ENCODE measurements at regions not wholly inside any gene's neighbourhood (a gene's known extent, or its start where the extent isn't known, plus 50 kb on each side); places are given as distances from the start of the nearest gene placed in this dataset.

GRCh38 chr2:48251437-48252148, 62.9 kb upstream of the FOXN2 start:
- Histone ChIP-seq H3K4me1 (ENCODE audit: control insufficient read depth in 5 of 5, insufficient read depth in 5 of 5, low read length in 5 of 5) (peaks cover 11 to 28% (median 20%) of the 10 kb centered on the region in 5 donors), H3K27ac (ENCODE audit: low read depth, low read length) (no peak overlapping the region)

GRCh38 chr2:48253301-48253700, 61.2 kb upstream of the FOXN2 start:
- H3K4me1 ChIP-seq (ENCODE audit: control insufficient read depth in 5 of 5, insufficient read depth in 5 of 5, low read length in 5 of 5) = peaks cover 11 to 28% (median 20%) of the 10 kb centered on the region in 5 donors
- H3K9me3 ChIP-seq (ENCODE audit: control insufficient read depth in 5 of 5, low read length in 5 of 5) = no peaks in the 10 kb centered on the region
- H3K36me3 ChIP-seq (ENCODE audit: control insufficient read depth in 5 of 5, insufficient read depth in 5 of 5, low read length in 5 of 5) = no peaks in the 10 kb centered on the region

More at GRCh38 chr2:48251437-48252148, 62.9 kb upstream of the FOXN2 start:
- no peaks in the 10 kb centered on the region for H3K9me3 ChIP-seq (ENCODE audit: control insufficient read depth in 5 of 5, low read length in 5 of 5)
- H3K27me3 ChIP-seq (ENCODE audit: control insufficient read depth in 5 of 5, insufficient read depth in 4 of 5, low read length in 5 of 5) = no peaks in the 10 kb centered on the region
- H3K36me3 ChIP-seq (ENCODE audit: control insufficient read depth in 5 of 5, insufficient read depth in 5 of 5, low read length in 5 of 5) = no peaks in the 10 kb centered on the region
- no peak overlapping the region for H3K4me3 ChIP-seq (ENCODE audit: low read depth in 1 of 5, low read length in 5 of 5)
- no peak overlapping the region for H3K9ac ChIP-seq (ENCODE audit: low read length in 5 of 5)

GRCh38 chr2:48254839-48255238, 59.6 kb upstream of the FOXN2 start:
- Histone ChIP-seq H3K27me3 (ENCODE audit: control insufficient read depth in 5 of 5, insufficient read depth in 4 of 5, low read length in 5 of 5) (no peaks in the 10 kb centered on the region), H3K4me1 (ENCODE audit: control insufficient read depth in 5 of 5, insufficient read depth in 5 of 5, low read length in 5 of 5) (peaks cover 2 to 14% (median 7%) of the 10 kb centered on the region in 5 donors), H3K36me3 (ENCODE audit: control insufficient read depth in 5 of 5, insufficient read depth in 5 of 5, low read length in 5 of 5) (no peaks in the 10 kb centered on the region), H3K4me3 (ENCODE audit: low read depth in 1 of 5, low read length in 5 of 5) (no peak overlapping the region), H3K9me3 (ENCODE audit: control insufficient read depth in 5 of 5, low read length in 5 of 5) (no peaks in the 10 kb centered on the region), H3K27ac (ENCODE audit: low read depth, low read length) (no peak overlapping the region), H3K9ac (ENCODE audit: low read length in 5 of 5) (no peak overlapping the region)

More at GRCh38 chr2:48253301-48253700, 61.2 kb upstream of the FOXN2 start:
- H3K27me3 ChIP-seq (ENCODE audit: control insufficient read depth in 5 of 5, insufficient read depth in 4 of 5, low read length in 5 of 5) = no peaks in the 10 kb centered on the region
- H3K4me3 ChIP-seq (ENCODE audit: low read depth in 1 of 5, low read length in 5 of 5) = no peak overlapping the region
- H3K27ac ChIP-seq (ENCODE audit: low read depth, low read length) = no peak overlapping the region
- H3K9ac ChIP-seq (ENCODE audit: low read length in 5 of 5) = no peak overlapping the region

GRCh38 chr2:48257456-48257855, 57.0 kb upstream of the FOXN2 start:
- H3K36me3 ChIP-seq (ENCODE audit: control insufficient read depth in 5 of 5, insufficient read depth in 5 of 5, low read length in 5 of 5) = no peaks in the 10 kb centered on the region
- H3K27ac ChIP-seq (ENCODE audit: low read depth, low read length) = no peak overlapping the region
- H3K9me3 ChIP-seq (ENCODE audit: control insufficient read depth in 5 of 5, low read length in 5 of 5) = peaks cover 0 to 2% (median 0%) of the 10 kb centered on the region in 5 donors
- no peaks in the 10 kb centered on the region for H3K4me1 ChIP-seq (ENCODE audit: control insufficient read depth in 5 of 5, insufficient read depth in 5 of 5, low read length in 5 of 5)
- no peaks in the 10 kb centered on the region for H3K27me3 ChIP-seq (ENCODE audit: control insufficient read depth in 5 of 5, insufficient read depth in 4 of 5, low read length in 5 of 5)
- H3K9ac ChIP-seq (ENCODE audit: low read length in 5 of 5) = no peak overlapping the region
- no peak overlapping the region for H3K4me3 ChIP-seq (ENCODE audit: low read depth in 1 of 5, low read length in 5 of 5)

GRCh38 chr2:48258481-48259149, 55.9 kb upstream of the FOXN2 start:
- no peak overlapping the region for H3K9ac ChIP-seq (ENCODE audit: low read length in 5 of 5)
- H3K27me3 ChIP-seq (ENCODE audit: control insufficient read depth in 5 of 5, insufficient read depth in 4 of 5, low read length in 5 of 5) = no peaks in the 10 kb centered on the region
- H3K4me1 ChIP-seq (ENCODE audit: control insufficient read depth in 5 of 5, insufficient read depth in 5 of 5, low read length in 5 of 5) = no peaks in the 10 kb centered on the region
- H3K27ac ChIP-seq (ENCODE audit: low read depth, low read length) = no peak overlapping the region
- no peak overlapping the region for H3K4me3 ChIP-seq (ENCODE audit: low read depth in 1 of 5, low read length in 5 of 5)
- no peaks in the 10 kb centered on the region for H3K36me3 ChIP-seq (ENCODE audit: control insufficient read depth in 5 of 5, insufficient read depth in 5 of 5, low read length in 5 of 5)
- H3K9me3 ChIP-seq (ENCODE audit: control insufficient read depth in 5 of 5, low read length in 5 of 5) = peaks cover 0 to 2% (median 0%) of the 10 kb centered on the region in 5 donors

- Histone ChIP-seq H3K27me3 (ENCODE audit: control insufficient read depth in 5 of 5, insufficient read depth in 4 of 5, low read length in 5 of 5) (no peaks in the 10 kb centered on the region), H3K9ac (ENCODE audit: low read length in 5 of 5) (no peak overlapping the region), H3K9me3 (ENCODE audit: control insufficient read depth in 5 of 5, low read length in 5 of 5) (peaks cover 0 to 2% (median 0%) of the 10 kb centered on the region in 5 donors), H3K36me3 (ENCODE audit: control insufficient read depth in 5 of 5, insufficient read depth in 5 of 5, low read length in 5 of 5) (no peaks in the 10 kb centered on the region), H3K27ac (ENCODE audit: low read depth, low read length) (no peak overlapping the region), H3K4me1 (ENCODE audit: control insufficient read depth in 5 of 5, insufficient read depth in 5 of 5, low read length in 5 of 5) (no peaks in the 10 kb centered on the region), H3K4me3 (ENCODE audit: low read depth in 1 of 5, low read length in 5 of 5) (no peak overlapping the region)
These were observed 54.7 kb upstream of the FOXN2 start for GRCh38 chr2:48259811-48260210.

- H3K27ac ChIP-seq (ENCODE audit: low read depth, low read length) = no peak overlapping the region
- H3K9me3 ChIP-seq (ENCODE audit: control insufficient read depth in 5 of 5, low read length in 5 of 5) = peaks cover 0 to 2% (median 0%) of the 10 kb centered on the region in 5 donors
- H3K36me3 ChIP-seq (ENCODE audit: control insufficient read depth in 5 of 5, insufficient read depth in 5 of 5, low read length in 5 of 5) = no peaks in the 10 kb centered on the region
- H3K9ac ChIP-seq (ENCODE audit: low read length in 5 of 5) = no peak overlapping the region
- H3K4me1 ChIP-seq (ENCODE audit: control insufficient read depth in 5 of 5, insufficient read depth in 5 of 5, low read length in 5 of 5) = no peaks in the 10 kb centered on the region
- no peak overlapping the region for H3K4me3 ChIP-seq (ENCODE audit: low read depth in 1 of 5, low read length in 5 of 5)
- H3K27me3 ChIP-seq (ENCODE audit: control insufficient read depth in 5 of 5, insufficient read depth in 4 of 5, low read length in 5 of 5) = no peaks in the 10 kb centered on the region
These were observed 49.9 kb upstream of the FOXN2 start for GRCh38 chr2:48264627-48265026.
